CD14-positive monocyte (primary cell): ENCODE measurements at regions not wholly inside any gene's neighbourhood (a gene's known extent, or its start where the extent isn't known, plus 50 kb on each side); places are given as distances from the start of the nearest gene placed in this dataset.
A peak's percentile ranks its signal among the peaks of the same experiment; 100 is the strongest.

ENCODE experiments used
- DNase-seq, 3 donors: peaks; one replicate each; pipeline ENCODE4 v3.0.0-alpha.2; 2011 to 2022
- H2AFZ ChIP-seq: 2 replicates; pipeline ENCODE4 v1.6.0; 2012; ENCODE audit warnings: mild to moderate bottlenecking, low read depth, low read length, inconsistent platforms; ENCODE audit not compliant: insufficient read depth, poor library complexity, severe bottlenecking
- H3K27ac ChIP-seq, 2 donors: 1 replicate in 1 of 2; 2 replicates in 1 of 2; pipeline ENCODE4 v1.5.1; 2012 to 2013; ENCODE audit warnings: low read length in 2 of 2, control low read depth in 1 of 2, inconsistent platforms in 1 of 2, low read depth in 1 of 2, mild to moderate bottlenecking in 1 of 2
- H3K27me3 ChIP-seq, 2 donors: one replicate each; pipeline versions ENCODE4 v1.6.0 to v1.6.1; 2011 to 2013; ENCODE audit warnings: low read length in 2 of 2; ENCODE audit not compliant: control insufficient read depth in 2 of 2, insufficient read depth in 2 of 2
- H3K36me3 ChIP-seq, 2 donors: replicated peaks in 1 of 2; 1 replicate in 1 of 2; 2 replicates in 1 of 2; pipeline versions ENCODE4 v1.5.1 to v1.6.1; 2012 to 2013; ENCODE audit warnings: low read length in 2 of 2, control low read depth in 1 of 2, inconsistent platforms in 1 of 2, mild to moderate bottlenecking in 1 of 2; ENCODE audit not compliant: insufficient read depth in 2 of 2, control insufficient read depth in 1 of 2
- H3K4me1 ChIP-seq, 2 donors: 1 replicate in 1 of 2; 2 replicates in 1 of 2; pipeline versions ENCODE4 v1.5.1 to v1.6.1; 2012 to 2013; ENCODE audit warnings: low read length in 2 of 2, control low read depth in 1 of 2, inconsistent platforms in 1 of 2, mild to moderate bottlenecking in 1 of 2, moderate library complexity in 1 of 2; ENCODE audit not compliant: insufficient read depth in 2 of 2, control insufficient read depth in 1 of 2
- H3K4me2 ChIP-seq: replicated peaks from 2 replicates; pipeline ENCODE3; 2012; ENCODE audit warnings: low read length, moderate library complexity, mild to moderate bottlenecking; ENCODE audit not compliant: poor library complexity, severe bottlenecking; ENCODE audit errors: extremely low read depth
- H3K4me3 ChIP-seq, 3 experiments: fragments of 200-600 bp in 1 of 3; sonication (generic) in 1 of 3; replicated peaks in 1 of 3; 1 replicate in 2 of 3; 2 replicates in 1 of 3; pipeline ENCODE4 v1.5.1; 2011 to 2013; ENCODE audit warnings: low read length in 3 of 3, mild to moderate bottlenecking in 3 of 3, control low read depth in 2 of 3, low read depth in 2 of 3, inconsistent platforms in 1 of 3, moderate library complexity in 1 of 3
- H3K79me2 ChIP-seq: 2 replicates; pipeline ENCODE4 v1.6.0; 2012; ENCODE audit warnings: mild to moderate bottlenecking, control low read depth, inconsistent platforms, low read length, moderate library complexity; ENCODE audit not compliant: insufficient read depth
- H3K9ac ChIP-seq: 2 replicates; pipeline ENCODE4 v1.6.0; 2017; ENCODE audit warnings: low read length, mild to moderate bottlenecking; ENCODE audit not compliant: insufficient read depth, poor library complexity, severe bottlenecking
- H3K9me3 ChIP-seq, 2 donors: replicated peaks in 1 of 2; 1 replicate in 1 of 2; 2 replicates in 1 of 2; pipeline versions ENCODE4 v1.5.1 to v1.6.1; 2012 to 2013; ENCODE audit warnings: low read length in 2 of 2, control low read depth in 1 of 2; ENCODE audit not compliant: control insufficient read depth in 1 of 2, insufficient read depth in 1 of 2
- H4K20me1 ChIP-seq: 2 replicates; pipeline ENCODE4 v1.6.0; 2012; ENCODE audit warnings: mild to moderate bottlenecking, low read length, control low read depth, moderate library complexity; ENCODE audit not compliant: insufficient read depth
- H3K27ac Mint-ChIP-seq, 7 donors: one replicate each; pipeline ENCODE4 v1.8.0; 2020; ENCODE audit warnings: mild to moderate bottlenecking in 7 of 7, mixed read lengths in 7 of 7, moderate library complexity in 6 of 7, inconsistent platforms in 2 of 7
- H3K27me3 Mint-ChIP-seq, 3 donors: one replicate each; pipeline ENCODE4 v1.8.0; 2021 to 2022; ENCODE audit warnings: low read depth in 3 of 3, mild to moderate bottlenecking in 3 of 3, mixed read lengths in 3 of 3, moderate library complexity in 3 of 3, inconsistent platforms in 1 of 3
- H3K36me3 Mint-ChIP-seq, 2 donors: one replicate each; pipeline ENCODE4 v1.8.0; 2020; ENCODE audit warnings: mixed read lengths in 2 of 2, inconsistent platforms in 1 of 2, mild to moderate bottlenecking in 1 of 2
- H3K4me1 Mint-ChIP-seq: one replicate; pipeline ENCODE4 v1.8.0; 2020; ENCODE audit warnings: mild to moderate bottlenecking, mixed read lengths
- H3K4me3 Mint-ChIP-seq, 2 donors: one replicate each; pipeline ENCODE4 v1.8.0; 2020; ENCODE audit warnings: mild to moderate bottlenecking in 2 of 2, mixed read lengths in 2 of 2, moderate library complexity in 1 of 2
- H3K9me3 Mint-ChIP-seq, 7 donors: one replicate each; pipeline ENCODE4 v1.8.0; 2020 to 2022; ENCODE audit warnings: mixed read lengths in 7 of 7, mild to moderate bottlenecking in 6 of 7, moderate library complexity in 6 of 7, inconsistent platforms in 2 of 7
- CTCF ChIP-seq: fragments of 200-600 bp; IDR thresholded peaks from one replicate; pipeline ENCODE4 v1.8.0; 2022; ENCODE audit warnings: antibody characterized with exemption, mild to moderate bottlenecking
- WGBS: methylation state at CpG from one replicate; pipeline ENCODE4 v1.1.5; 2013; ENCODE audit warnings: missing lambda C conversion rate; ENCODE audit not compliant: insufficient coverage; 5-methylcytosine and 5-hydroxymethylcytosine counted together
- intact Hi-C, 2 donors: fragments of 100-400 bp; cut with micrococcal nuclease; formaldehyde crosslinking; loops; one replicate each; pipeline versions ENCODE4 v1.15.0 to v1.15.1; 2023

DNA sequence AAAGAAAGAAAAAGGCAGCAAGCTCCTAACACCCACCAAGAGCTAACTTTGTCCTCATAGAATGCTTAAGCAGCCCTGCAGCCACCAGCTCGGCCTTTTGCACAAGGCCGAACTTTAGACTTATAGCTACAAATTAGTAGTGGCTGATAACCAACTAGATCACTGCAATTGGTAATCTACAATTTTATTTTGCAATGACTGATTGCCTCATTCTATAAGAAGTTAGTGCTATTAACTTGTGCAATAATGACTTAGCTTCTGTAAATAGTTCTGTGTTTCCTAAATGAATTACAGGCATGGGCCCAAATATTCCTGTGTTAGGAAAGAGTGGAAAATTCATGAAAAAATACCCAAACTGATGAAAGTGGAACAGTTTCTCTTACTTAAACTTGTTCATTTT is 284.8 kb upstream of the CFAP20DC start:
- peaks cover 3 to 4% of the 10 kb centered on the region in 2 donors for H3K36me3 Mint-ChIP-seq
- H2AFZ ChIP-seq: no peak overlapping the region
- H4K20me1 ChIP-seq: no peaks in the 10 kb centered on the region
- H3K27me3 ChIP-seq: no peaks in the 10 kb centered on the region
- no peaks in the 10 kb centered on the region for H3K79me2 ChIP-seq
- H3K4me2 ChIP-seq: peak overlapping the region; percentile 27
- peak; percentile 43 to 93 (median 89) for DNase-seq
- peaks cover 0 to 7% (median 5%) of the 10 kb centered on the region in 7 donors for H3K9me3 Mint-ChIP-seq
- no peak for TF ChIP-seq CTCF
- intact Hi-C loops: no loop called here
- peak overlapping the region; percentile 46 to 91 (median 86) for H3K27ac Mint-ChIP-seq
- peak overlapping the region in 1 of 3 experiments; percentile 15 for H3K4me3 ChIP-seq
- no peaks in the 10 kb centered on the region for H3K36me3 ChIP-seq
- no peak overlapping the region for H3K9ac ChIP-seq
- no peak overlapping the region for H3K4me3 Mint-ChIP-seq
- peaks cover 33 to 36% of the 10 kb centered on the region in 2 donors for H3K4me1 ChIP-seq
- peaks cover 0 to 1% (median 0%) of the 10 kb centered on the region in 3 donors for H3K27me3 Mint-ChIP-seq
- peaks cover 38% of the 10 kb centered on the region for H3K4me1 Mint-ChIP-seq
- H3K9me3 ChIP-seq: no peaks in the 10 kb centered on the region
- no CpG with 5 or more reads among the region's 2 CpGs for WGBS
- peak overlapping the region; percentile 57 to 59 for H3K27ac ChIP-seq

DNA sequence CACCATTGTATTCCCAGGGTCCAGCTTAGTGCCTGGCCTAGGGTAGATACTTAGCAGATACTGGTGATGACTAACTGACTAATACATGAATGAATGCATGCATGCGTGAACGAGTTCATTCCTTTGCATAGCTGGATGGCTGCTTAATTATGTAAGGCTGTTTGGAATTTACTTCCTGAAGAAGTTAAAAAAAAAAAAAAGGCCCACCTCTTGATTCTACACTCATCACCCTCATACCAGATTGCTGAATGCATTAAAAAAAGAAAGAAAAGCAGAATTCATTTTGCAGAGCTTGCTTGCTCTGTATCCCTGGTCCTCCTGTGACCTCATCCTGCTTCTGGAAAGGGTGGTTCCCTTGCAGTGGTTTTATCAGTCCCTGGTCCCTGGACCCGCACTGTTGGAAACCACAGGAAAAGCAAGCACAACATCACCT is 277.6 kb upstream of the CFAP20DC start:
- intact Hi-C loops: no loop called here
- peaks cover 11% of the 10 kb centered on the region for H3K4me1 Mint-ChIP-seq
- Histone ChIP-seq H3K27ac (no peak overlapping the region), H3K79me2 (no peaks in the 10 kb centered on the region), H3K4me2 (no peak overlapping the region), H2AFZ (no peak overlapping the region), H3K36me3 (no peaks in the 10 kb centered on the region), H3K9ac (no peak overlapping the region), H4K20me1 (no peaks in the 10 kb centered on the region), H3K27me3 (no peaks in the 10 kb centered on the region), H3K4me3 (no peak overlapping the region), H3K4me1 (peaks cover 5 to 6% of the 10 kb centered on the region in 2 donors), H3K9me3 (no peaks in the 10 kb centered on the region)
- no peaks in the 10 kb centered on the region for H3K36me3 Mint-ChIP-seq
- H3K27ac Mint-ChIP-seq: no peak overlapping the region
- no CpG with 5 or more reads among the region's 3 CpGs for WGBS
- DNase-seq: no peak
- no peak overlapping the region for H3K4me3 Mint-ChIP-seq
- no peak for TF ChIP-seq CTCF
- peaks cover 0 to 4% (median 2%) of the 10 kb centered on the region in 3 donors for H3K27me3 Mint-ChIP-seq
- H3K9me3 Mint-ChIP-seq: peaks cover 0 to 6% (median 0%) of the 10 kb centered on the region in 7 donors
